GM18511 (cell line): ENCODE measurements at regions not wholly inside any gene's neighbourhood (a gene's known extent, or its start where the extent isn't known, plus 50 kb on each side); places are given as distances from the start of the nearest gene placed in this dataset.
"Not testable (repeated sequence)": the region's sequence is repeated elsewhere in the genome, so short reads cannot be mapped to it uniquely, and the experiment has no call there.

Source experiments
- ATAC-seq: cut with Tn5 transposase; IDR thresholded peaks from one replicate; pipeline ENCODE4 v1.9.1; 2021; ENCODE audit warnings: mild to moderate bottlenecking, moderate library complexity; ENCODE audit not compliant: unreplicated experiment

GRCh38 chr17:77606146-77606864 lies 352.2 kb upstream of the TNRC6C start:
- no peak for ATAC-seq

GRCh38 chr17:77606865-77607210 lies 351.7 kb upstream of the TNRC6C start:
- ATAC-seq, result no peak

- ATAC-seq, result no peak
Observed at GRCh38 chr17:77607606-77608005, 350.9 kb upstream of the TNRC6C start.

- no peak for ATAC-seq
Observed at GRCh38 chr17:77608431-77608830, 350.1 kb upstream of the TNRC6C start.

- no peak for ATAC-seq
Observed at GRCh38 chr17:77609553-77610517, 348.7 kb upstream of the TNRC6C start.

- ATAC-seq, result no peak
Observed at GRCh38 chr17:77610518-77610893, 348.0 kb upstream of the TNRC6C start.

GRCh38 chr17:77610972-77611521 lies 347.5 kb upstream of the TNRC6C start:
- no peak for ATAC-seq

GRCh38 chr17:77611791-77612502 lies 346.6 kb upstream of the TNRC6C start:
- no peak for ATAC-seq

GRCh38 chr17:77613218-77613617 lies 345.3 kb upstream of the TNRC6C start:
- no peak for ATAC-seq

GRCh38 chr17:77613627-77614026 lies 344.9 kb upstream of the TNRC6C start:
- no peak for ATAC-seq

- no peak for ATAC-seq
Observed at GRCh38 chr17:77615703-77616253, 342.7 kb upstream of the TNRC6C start.

- no peak for ATAC-seq
Observed at GRCh38 chr17:77616254-77616731, 342.2 kb upstream of the TNRC6C start.

- no peak for ATAC-seq
Observed at GRCh38 chr17:77617516-77617915, 341.0 kb upstream of the TNRC6C start.

GRCh38 chr17:77618173-77618572 lies 340.3 kb upstream of the TNRC6C start:
- no peak for ATAC-seq

GRCh38 chr17:77618731-77619130 lies 339.8 kb upstream of the TNRC6C start:
- no peak for ATAC-seq

GRCh38 chr17:77619326-77619725 lies 339.2 kb upstream of the TNRC6C start:
- no peak for ATAC-seq

GRCh38 chr17:77619851-77620250 lies 338.7 kb upstream of the TNRC6C start:
- no peak for ATAC-seq

GRCh38 chr17:77620282-77620681 lies 338.2 kb upstream of the TNRC6C start:
- no peak for ATAC-seq

GRCh38 chr17:77622084-77622483 lies 336.4 kb upstream of the TNRC6C start:
- not testable (repeated sequence) for ATAC-seq

GRCh38 chr17:77622647-77623046 lies 335.9 kb upstream of the TNRC6C start:
- ATAC-seq, result no peak

- not testable (repeated sequence) for ATAC-seq
Observed at GRCh38 chr17:77623321-77623720, 335.2 kb upstream of the TNRC6C start.
